ENCODE measurements at regions not wholly inside any gene's neighbourhood (a gene's known extent, or its start where the extent isn't known, plus 50 kb on each side); places are given as distances from the start of the nearest gene placed in this dataset.
"Not testable (repeated sequence)": the region's sequence is repeated elsewhere in the genome, so short reads cannot be mapped to it uniquely, and the experiment has no call there.

DNA sequence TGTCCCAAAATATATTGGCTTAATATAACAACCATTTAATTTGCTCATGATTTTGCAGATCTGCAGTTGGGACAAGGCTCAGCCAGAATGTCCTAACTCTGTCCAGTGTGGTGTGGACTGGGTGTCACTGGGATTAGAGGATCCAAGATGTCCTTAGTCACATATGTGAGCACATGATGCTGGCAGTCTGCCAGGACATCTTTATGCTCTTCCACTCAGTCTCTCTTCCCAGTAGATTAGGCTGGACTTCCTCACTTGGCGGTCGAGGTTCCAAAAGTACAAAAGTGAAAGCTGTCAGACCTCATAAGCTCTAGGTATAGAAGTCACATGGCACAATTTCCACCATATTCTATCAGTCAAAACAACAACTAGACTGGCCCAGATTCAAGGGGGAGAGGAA lies 167.9 kb upstream of the NTF3 start:
- DNase-seq: no peak

DNA sequence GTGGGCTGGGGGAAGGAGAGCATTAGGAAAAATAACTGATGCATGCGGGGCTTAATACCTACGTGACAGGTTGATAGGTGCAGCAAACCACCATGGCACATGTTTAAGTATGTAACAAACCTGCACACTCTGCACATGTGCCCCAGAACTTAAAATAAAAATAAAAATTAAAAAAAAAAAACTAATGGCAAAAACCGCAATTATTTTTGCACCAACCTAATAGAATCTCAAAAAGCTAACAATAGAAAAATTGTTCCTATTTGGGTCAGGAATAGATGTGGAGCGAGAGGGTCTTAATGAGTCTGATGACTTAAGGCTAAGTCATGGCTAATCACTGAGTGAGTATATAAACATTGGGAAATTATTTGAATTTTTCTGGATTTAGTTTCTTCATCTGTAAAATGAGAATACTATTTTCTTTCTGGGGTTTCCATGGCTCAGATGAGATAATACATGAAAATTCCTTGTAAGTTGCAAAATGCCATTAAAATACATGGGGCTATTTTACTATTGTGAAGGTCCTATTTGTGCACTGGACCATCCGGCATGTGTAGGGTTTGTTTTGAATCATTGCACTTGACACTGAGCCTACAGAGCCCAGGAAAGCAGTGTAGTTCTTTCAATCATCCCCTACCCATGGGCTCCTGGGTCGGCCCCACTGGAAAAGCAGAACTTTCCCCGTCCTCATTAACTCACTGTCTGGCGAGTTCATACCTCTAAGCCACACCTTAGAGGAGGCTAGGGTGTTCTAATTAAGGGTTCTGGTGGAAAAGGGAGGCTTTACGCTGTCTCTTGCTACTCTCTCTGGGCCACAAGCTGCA lies 164.1 kb upstream of the NTF3 start:
- DNase-seq: no peak

DNA sequence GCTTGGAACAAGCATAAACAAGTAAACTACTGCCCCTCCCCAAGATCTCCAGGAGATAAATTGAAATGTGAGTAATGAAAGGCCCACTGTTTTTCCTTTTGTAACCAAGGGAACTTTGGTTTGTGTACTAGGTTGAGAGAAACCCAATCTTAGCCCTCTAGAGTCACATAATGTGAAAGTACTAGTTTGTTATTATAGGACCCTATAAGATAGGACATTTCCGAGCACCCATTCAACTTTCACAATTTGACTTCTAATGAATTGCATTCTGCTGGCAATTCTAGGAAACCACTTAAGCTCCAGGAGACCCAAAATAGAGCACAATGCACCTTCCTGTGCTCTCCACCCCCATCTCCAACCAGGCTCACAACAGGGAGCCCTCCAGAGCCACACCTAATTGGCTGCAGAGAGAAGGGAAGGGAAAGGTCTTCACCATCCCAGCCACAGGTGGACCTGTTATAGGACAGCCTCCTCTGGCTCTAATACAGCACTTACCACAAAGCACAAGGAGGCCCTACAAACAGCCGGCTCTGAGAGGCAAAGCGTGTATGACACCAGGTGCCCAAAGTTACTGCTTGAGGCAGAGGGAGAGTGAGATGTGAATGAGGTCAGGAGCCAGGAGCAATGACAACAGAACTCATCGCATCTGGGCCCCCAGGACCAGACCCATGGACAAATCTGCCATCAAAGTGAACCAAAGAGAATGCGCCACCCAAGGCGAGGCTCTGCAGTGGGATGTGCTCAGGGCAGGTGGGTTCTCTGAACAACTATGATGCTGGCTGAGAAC lies 163.3 kb upstream of the NTF3 start:
- peak; percentile 20 for DNase-seq

DNA sequence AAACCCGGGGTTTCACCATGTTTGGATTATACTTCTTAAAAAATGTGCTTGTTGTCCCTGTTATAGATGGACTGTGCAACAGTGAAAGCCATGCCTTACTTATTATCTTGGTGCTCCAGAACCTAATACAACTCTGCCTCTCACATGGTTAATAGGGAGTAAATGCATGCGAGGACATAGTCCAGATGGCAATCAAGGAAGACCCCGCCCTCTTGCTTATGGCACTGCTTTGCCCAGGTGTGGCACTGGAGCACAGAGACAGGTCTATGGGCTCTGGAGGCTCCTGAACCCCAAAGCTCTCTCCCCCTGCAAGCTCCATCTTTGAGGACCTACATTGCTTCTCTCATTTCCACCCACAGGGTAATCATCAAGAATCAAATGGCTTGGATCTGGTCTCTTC lies 162.1 kb upstream of the NTF3 start:
- DNase-seq: no peak

DNA sequence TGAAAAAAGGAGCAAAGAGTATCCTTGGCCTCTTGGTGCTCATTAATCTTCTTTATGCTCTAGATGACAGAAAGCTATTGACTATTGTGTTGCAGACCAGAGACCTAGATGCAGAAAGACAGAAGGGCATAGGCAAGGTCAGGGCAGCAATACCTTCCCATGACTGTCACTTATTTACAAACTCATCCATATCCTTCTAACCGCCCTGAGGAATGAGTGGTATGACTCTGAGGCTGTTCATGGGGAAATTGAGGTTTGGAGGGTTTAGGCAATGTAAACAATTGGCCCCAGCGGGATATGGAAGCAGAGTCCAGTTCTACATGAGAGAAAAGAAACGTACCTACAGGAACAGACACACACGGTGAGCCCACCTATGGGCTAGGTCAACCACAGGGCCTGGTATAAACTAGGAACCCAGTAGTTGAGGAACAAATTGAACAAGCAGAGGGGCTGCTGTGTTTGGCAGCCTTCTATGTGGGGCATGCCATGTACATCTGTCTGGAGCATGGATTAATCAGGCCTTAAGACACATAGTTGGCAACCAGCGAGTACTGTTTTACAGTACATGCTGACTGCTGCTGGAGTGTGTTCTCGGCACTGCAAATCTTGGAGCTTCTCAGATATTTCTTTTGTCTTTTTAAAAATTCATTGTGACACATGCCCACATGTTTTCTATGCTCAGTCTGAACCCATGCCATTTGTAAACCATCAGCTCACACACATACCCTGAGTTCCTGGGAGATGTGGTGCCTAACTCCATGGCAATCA lies 159.7 kb upstream of the NTF3 start:
- DNase-seq: no peak

DNA sequence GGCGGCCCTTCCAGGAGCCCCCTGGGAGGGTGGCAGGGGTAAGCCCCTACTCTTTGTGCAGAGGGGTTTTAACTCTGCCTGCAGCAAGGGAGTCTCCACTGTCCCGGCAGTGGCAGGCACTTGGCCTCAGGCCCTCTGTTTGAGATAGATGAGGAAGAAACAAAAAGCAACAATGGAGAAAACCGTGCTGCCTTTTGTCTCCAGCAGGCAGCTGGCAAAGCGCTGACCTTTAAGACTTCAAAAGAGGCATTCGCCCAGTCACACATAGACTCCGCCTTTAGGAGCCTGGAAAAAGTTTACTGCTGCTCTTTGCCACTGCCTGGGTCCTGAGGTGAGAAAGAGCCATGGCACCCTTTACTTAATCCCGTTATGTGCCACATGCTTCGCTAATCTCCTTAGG lies 158.2 kb upstream of the NTF3 start:
- DNase-seq: no peak

DNA sequence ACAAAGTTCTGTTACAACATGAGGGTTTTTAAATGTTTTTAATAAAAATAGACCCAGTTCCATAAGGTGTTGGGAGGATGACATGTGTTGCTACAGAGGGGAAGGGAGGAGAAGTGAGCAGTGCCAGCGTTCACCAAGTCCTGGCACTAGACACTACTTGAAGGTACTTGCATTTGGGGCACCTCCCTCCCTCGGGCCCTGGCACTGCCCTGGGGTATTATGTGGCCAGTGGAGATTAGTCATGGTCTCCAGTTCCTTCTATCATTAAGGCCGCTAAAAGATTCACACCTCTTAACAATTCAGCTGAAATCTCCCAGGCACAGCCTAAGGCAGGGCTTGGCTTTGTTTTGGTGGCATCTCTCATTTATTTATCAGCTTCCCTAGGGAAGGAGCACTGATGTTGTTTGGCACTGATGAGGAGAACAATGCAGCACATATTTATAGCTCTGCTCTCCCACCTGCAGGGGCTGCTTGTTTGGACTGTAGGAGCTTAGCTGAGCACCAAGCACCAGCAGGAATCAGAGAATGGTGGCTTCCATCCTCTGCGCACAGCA lies 155.5 kb upstream of the NTF3 start:
- DNase-seq: no peak

DNA sequence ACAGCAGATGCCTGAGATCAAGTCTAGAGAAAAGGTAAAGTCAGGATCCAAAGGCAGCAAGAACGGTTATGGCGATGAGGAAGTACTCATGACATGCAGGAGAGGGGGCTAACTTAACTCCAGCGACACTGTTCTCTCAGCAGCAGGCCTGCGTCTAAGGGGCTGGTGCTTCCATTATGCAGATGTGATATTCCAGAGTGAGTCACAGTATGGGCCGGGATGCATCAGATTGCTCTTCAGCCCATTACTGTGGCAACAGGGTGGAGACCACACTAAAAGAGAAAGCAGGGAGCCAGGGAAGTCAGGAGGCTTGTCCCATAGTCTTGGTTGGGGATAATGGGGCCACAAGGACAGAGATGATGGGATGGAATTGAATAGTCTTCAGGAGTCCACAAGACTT lies 151.8 kb upstream of the NTF3 start:
- no peak for DNase-seq

DNA sequence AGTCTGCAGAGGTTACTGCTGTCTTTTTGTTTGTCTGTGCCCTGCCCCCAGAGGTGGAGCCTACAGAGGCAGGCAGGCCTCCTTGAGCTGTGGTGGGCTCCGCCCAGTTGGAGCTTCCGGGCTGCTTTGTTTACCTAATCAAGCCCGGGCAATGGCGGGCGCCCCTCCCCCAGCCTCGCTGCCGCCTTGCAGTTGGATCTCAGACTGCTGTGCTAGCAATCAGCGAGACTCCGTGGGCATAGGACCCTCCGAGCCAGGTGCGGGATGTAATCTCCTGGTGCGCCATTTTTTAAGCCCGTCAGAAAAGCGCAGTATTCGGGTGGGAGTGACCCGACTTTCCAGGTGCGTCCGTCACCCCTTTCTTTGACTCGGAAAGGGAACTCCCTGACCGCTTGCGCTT lies 141.5 kb upstream of the NTF3 start:
- DNase-seq: not testable (repeated sequence)

DNA sequence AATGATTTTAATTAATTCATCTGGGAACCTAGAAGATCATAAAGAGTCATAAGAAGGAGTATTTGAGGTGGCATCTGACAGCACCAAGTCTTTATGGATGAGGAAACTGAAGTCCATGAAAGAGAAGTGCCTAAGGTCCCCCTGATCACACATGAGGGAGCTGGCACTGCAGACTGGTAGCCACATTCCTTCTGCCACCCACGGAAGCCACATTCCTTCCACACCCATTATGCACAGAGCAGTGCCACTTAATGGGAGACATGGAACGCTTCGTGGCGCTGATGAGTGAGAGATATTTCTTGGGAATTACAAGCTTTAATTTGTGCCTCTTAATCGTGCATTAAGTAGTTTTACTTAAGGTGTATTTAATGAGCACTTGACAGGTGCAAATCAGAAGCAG lies 139.3 kb upstream of the NTF3 start:
- no peak for DNase-seq

DNA sequence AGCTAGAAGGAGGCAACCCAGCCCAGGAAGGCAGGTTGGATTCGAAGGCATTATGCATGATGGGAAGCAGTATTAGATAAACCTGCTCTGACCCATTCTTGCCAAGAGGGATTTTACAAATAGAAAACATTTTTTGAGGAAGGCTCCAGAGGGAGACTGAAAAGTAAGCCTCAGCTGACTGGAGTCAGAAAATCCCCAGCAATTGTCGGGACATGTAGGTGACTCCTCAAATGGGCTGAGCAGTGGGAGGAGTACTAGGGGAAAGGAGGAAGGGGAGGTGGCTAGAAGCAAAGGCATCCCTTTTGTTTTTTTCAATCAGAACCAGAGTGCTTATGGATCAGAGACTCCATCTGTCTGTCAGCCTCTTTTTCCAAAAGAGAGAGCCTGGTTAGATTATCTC lies 138.1 kb upstream of the NTF3 start:
- DNase-seq: no peak

DNA sequence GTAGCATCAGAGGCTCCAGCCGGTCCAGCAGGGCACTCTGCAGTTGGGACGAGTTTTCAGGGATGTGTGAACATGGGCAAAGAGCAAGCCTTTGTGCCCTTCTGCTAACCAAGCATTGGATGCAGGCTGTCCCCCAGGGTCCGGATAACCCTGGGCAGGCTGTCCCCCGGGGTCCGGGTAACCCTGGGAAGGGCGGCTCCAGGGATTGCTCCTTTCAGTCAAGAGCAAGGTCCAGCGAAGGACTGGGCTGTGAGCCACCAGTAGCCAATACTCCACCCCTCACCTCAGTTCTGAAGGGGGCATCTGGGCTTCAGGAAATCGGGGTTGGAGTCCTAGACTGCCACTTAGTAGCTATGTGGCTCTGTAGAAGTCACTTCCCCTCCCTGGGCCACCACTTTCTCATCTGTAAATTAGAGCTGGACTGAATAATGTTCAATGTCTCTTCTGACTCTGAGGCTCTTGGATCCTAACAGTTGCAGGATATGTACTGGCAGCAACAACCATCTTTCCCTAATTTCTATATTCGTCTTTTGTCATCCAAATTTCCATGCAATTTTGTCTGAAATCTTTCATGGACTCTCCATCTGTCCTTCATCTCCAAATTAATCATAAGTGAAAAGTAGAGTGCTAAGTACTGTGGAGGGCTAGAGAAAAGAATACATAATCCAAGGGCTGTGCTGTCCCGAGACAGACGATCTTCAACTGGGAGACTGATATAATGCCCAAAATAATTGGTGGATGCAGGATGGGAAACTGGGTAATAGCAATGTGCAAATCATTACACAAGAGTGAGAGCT lies 137.4 kb upstream of the NTF3 start:
- no peak for DNase-seq

DNA sequence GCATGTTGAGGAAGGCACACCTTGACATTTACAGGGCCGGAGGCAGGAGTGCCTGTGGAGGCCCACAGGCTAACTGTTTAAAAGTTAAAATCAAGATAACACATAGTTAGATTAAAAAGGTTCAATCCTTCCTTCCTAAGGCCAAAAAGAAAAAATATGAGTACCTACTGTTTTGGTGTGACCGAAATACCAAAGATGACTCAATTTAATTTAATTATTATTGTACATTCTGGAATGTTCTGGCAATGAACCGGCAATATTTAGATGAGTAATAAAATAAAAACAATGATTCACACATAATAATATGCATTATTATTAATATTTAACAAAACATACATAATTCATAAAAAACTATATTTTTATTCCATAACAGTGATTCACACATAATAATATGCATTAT lies 136.8 kb upstream of the NTF3 start:
- DNase-seq: no peak

DNA sequence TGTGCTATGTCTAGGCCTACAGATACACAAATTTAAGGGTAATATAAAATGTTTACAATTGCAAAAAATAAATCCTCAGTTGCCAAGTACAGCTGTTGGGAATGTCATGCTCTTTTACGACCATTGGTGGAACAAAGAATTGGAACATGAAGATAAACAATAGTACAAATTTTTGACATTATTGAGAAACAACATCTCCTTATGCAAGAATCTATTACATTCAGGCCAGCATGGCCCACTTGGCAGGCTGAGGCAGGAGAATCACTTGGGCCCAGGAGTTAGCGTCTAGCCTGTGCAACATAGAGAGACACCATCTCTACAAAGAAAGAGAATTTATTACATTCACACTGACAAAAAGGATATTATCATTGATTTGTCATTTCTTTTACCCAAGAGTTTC lies 135.9 kb upstream of the NTF3 start:
- DNase-seq: no peak

DNA sequence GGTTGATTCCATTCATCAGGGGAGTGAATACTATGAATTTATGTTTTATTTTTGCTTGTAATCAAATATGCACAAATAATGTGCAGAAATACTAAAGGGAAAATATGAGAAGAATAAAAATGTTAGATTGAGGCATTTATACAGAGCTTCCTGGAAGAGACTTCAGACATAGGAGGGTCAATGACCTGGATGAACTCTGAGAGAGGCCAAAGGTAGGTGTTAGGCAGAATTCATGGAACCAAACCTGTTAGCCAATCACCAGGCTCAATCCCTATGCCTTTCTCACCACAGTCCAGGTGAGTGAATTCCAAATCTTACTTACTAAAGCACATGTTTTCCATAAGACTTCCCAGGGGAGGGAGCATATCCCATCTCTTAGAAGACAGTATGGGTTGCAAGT lies 130.4 kb upstream of the NTF3 start:
- DNase-seq: no peak

DNA sequence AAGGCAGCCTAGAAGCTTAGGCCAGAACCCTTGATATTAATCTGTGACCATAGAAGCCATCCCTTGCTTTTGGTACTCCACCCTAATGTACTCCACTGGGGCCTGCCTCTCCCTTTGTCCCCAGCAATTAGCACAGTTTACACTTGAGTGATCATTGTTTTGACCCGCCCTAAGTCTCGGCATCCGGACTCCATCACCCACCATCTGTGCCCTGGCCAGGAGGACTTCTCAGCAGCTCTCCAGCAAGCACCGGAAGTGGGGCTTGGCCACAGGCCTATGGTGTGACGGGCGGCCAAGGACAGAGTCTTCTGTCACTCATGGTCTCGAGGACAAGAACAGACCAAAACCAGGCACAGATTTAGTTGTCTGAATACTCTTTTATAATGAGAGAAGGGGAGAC lies 126.5 kb upstream of the NTF3 start:
- DNase-seq: no peak

DNA sequence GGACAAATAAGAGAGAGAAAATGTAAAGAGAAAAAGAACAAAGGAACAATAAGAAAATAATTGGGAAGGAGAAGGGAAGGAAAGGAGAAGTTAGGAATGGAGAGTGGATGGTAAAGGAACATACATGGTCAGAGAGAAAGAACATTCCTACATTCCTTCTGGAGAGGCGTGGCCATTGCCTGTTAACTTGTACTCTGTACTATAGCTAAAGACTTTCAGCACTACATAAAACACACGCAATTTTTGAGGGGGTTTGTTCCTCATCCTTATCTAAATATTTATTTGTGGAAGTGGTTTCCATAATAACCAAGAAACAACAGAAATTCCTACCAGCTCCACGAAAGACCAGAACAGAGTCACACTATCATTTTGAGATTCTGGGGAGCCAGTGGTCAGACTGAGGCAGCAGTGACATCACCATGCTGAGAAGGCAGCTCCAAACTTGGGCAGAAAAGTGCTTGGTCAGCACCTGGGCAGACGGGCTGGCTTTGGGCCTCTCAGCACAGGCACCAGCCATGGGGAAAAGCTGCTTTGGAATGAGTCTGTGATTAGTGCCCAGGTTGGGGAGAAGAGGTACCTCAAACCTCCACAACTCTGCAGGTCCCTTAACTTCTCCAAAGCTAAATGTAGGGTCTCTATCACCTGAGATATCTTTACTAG lies 125.9 kb upstream of the NTF3 start:
- DNase-seq: no peak

DNA sequence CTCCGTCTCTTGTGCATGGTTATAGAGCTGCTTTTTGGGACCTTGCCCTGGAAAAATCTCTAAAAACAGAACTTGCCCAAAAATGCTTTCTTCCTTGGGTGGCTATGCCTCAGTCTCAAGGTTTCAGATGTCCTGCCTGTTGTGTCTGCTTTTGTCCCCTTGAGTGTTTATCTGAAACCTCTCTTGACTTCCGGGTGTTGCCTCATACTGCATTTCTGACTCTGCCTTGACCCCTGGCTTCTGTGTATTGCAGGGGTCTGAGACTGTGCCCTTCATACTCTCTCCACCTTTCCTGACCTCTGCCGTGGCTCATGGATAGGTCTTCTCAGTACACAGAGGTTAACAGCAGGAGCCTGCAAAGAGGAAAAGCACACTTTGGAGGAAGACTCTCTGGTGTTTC lies 124.8 kb upstream of the NTF3 start:
- no peak for DNase-seq

DNA sequence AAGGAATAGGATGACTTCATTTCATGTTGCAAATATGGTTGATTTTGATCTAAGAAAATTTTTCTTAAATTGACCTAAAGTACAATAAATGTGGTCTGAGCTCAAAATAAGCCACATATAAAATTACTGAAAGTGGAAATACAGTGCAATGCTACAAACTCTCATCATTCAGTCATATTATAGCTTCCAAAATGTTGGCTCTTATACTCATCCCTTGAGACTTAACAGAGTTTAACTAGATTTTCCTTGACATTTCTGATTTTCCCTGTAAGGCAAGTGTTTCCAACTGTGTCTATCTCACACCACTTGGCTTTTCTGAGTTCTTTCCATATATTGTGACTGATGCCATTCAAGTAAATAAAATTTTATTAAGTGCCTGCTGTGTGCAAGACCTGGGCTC lies 123.7 kb upstream of the NTF3 start:
- DNase-seq: no peak

DNA sequence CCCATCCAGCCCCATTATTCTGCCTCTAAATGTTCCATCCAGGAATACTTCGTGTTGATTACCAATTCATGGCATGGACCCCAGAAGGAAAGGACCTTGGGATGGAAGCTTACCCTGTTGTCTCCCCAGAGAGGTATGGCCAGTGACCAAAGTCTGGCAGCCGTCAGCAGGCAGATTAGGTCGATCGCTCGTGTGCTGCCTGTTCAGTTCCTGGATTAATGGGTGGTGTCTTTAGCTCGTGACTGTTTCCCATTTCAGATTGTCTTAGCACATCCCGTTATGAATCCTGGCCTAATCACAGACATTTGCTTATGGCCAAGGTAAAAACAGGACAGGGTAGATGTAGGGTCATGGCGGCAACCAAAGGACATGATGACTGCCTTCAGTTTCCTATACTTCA lies 122.9 kb upstream of the NTF3 start:
- no peak for DNase-seq

DNA sequence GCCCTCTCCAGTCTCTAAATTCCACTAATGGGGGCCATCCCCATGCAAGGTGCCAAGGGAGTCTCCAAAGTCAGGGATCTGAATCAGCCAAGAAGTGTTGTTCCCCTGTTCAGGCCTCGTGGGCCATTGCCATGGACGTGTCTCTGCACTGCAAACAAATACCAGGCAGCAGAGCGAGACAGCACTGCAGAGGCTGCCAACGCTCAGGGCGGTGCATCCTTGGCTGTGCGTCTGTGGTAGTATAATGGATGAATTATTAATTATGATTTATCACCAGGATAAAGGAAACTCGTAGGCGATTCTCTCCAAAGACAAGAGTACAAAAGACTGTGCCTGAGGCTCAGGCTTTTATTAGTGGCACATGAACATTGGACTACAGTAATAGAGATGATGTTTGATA lies 122.3 kb upstream of the NTF3 start:
- no peak for DNase-seq

Measured in renal pelvis (tissue), 1 donor.